ENCODE measurements at regions not wholly inside any gene's neighbourhood (a gene's known extent, or its start where the extent isn't known, plus 50 kb on each side); places are given as distances from the start of the nearest gene placed in this dataset.
"Not testable (repeated sequence)": the region's sequence is repeated elsewhere in the genome, so short reads cannot be mapped to it uniquely, and the experiment has no call there.

GRCh38 chr5:74440341-74440740, 200.2 kb downstream of the ENC1 start:
- no peak overlapping the region for H3K4me3 Mint-ChIP-seq
- no peaks in the 10 kb centered on the region for H3K36me3 Mint-ChIP-seq (ENCODE audit: low read depth)
- no peaks in the 10 kb centered on the region for H3K4me1 Mint-ChIP-seq (ENCODE audit: low read depth)
- no peaks in the 10 kb centered on the region for H3K9me3 Mint-ChIP-seq
- peaks cover 5% of the 10 kb centered on the region for H3K27me3 Mint-ChIP-seq (ENCODE audit: low read depth)
- no peak overlapping the region for H3K27ac Mint-ChIP-seq

DNA sequence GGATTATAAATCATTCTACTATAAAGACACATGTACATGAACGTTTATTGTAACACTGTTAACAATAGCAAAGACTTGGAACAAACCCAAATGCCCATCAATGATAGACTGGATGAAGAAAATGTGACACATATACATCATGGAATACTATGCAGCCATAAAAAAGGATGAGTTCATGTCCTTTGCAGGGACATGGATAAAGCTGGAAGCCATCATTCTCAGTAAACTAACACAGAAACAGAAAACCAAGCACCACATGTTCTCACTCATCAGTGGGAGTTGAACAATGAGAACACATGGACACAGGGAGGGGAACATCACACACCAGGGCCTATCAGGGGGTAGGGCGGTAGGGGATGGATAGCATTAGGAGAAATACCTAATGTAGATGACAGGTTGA, 202.7 kb downstream of the ENC1 start:
- H3K4me1 Mint-ChIP-seq (ENCODE audit: low read depth); H3K4me3 Mint-ChIP-seq; H3K36me3 Mint-ChIP-seq (ENCODE audit: low read depth); H3K27me3 Mint-ChIP-seq (ENCODE audit: low read depth); H3K9me3 Mint-ChIP-seq; H3K27ac Mint-ChIP-seq: not testable (repeated sequence)

DNA sequence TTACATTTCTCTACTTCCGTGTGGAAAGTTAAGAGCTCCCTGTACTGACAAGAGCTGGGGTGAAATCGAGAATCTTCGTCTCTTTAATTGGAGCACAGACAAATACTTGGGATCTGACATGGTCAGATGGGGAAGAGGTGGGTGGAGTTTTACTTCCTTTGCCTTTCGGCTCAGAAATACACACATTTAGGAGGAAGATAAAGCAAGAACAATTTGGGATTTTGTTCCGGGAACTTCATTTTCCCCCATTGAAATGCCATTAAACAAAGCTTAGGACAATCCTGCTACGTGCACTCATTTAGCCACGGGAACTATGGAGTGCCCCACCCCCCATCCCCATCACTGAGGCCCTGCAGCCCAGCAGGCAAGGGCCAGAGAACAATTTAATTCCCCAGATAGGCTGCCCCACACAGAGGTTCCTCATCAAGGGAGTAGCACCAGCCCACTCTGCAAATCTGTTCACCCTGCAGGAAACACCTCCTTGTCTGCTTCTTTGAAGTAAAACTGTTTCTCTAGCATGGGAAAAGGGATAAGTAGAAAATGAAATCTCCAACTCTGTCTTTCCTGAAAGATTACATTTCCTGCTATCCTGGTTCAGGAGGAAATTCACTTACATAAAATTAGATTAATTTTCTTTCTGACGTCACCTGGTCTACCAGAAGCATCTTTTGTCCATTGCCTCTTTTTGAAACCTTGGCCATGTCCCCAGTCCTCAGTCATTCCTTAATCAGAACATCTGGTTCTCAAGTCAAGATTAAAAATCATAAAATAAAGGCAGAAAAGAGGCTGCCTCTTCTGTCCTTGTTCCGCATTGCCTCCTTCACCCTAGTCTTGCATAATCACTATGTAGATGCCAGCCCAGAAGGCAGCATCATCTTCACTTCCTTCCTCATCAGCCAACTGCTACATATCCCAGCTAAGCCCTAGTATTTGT, 206.4 kb downstream of the ENC1 start:
- Mint-ChIP-seq H3K4me3 (no peak overlapping the region), H3K4me1 (ENCODE audit: low read depth) (no peaks in the 10 kb centered on the region), H3K36me3 (ENCODE audit: low read depth) (no peaks in the 10 kb centered on the region), H3K27ac (no peak overlapping the region), H3K9me3 (no peaks in the 10 kb centered on the region), H3K27me3 (ENCODE audit: low read depth) (peaks cover 10% of the 10 kb centered on the region)

DNA sequence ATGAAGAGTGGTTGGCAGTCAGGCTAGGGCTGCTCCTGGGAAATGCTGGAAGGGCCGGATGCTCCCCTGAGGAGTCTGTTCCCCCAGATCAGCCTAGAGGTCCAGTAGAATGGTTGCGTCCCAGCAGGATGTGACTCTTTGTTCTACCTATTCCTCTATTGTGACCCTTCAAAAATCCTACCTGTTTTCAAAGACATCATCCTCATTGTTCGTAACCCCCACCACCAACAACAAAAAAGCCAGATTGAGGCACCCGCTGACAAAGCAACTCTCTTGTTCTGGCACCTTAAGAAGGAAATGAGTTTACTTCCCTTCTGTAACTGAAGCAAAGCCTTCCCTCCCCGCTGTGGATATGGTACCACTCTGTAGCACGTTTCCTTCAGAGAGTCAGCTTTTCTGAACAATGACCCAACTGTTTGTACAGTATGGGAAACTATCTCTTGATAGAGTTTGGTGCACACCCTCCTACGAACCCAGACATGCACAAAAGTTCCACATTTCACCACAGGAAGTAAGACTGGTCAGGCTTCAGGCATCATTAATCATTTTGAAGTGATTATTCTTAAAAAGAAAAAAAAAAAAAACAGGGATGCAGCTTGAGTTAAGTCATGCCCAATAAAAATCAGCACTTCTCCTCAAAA, 207.2 kb downstream of the ENC1 start:
- no peaks in the 10 kb centered on the region for H3K4me1 Mint-ChIP-seq (ENCODE audit: low read depth)
- H3K27me3 Mint-ChIP-seq (ENCODE audit: low read depth) = peaks cover 10% of the 10 kb centered on the region
- H3K27ac Mint-ChIP-seq = no peak overlapping the region
- H3K36me3 Mint-ChIP-seq (ENCODE audit: low read depth) = no peaks in the 10 kb centered on the region
- H3K4me3 Mint-ChIP-seq = no peak overlapping the region
- no peaks in the 10 kb centered on the region for H3K9me3 Mint-ChIP-seq

- Mint-ChIP-seq H3K4me3 (no peak overlapping the region), H3K36me3 (ENCODE audit: low read depth) (no peaks in the 10 kb centered on the region), H3K4me1 (ENCODE audit: low read depth) (no peaks in the 10 kb centered on the region), H3K9me3 (no peaks in the 10 kb centered on the region), H3K27ac (no peak overlapping the region), H3K27me3 (ENCODE audit: low read depth) (peaks cover 10% of the 10 kb centered on the region)
Measured at GRCh38 chr5:74432721-74433120, 207.8 kb downstream of the ENC1 start.

GRCh38 chr5:74432216-74432615, 208.3 kb downstream of the ENC1 start:
- Mint-ChIP-seq H3K36me3 (ENCODE audit: low read depth) (no peaks in the 10 kb centered on the region), H3K4me1 (ENCODE audit: low read depth) (no peaks in the 10 kb centered on the region), H3K27ac (no peak overlapping the region), H3K9me3 (no peaks in the 10 kb centered on the region), H3K4me3 (no peak overlapping the region), H3K27me3 (ENCODE audit: low read depth) (peaks cover 10% of the 10 kb centered on the region)

DNA sequence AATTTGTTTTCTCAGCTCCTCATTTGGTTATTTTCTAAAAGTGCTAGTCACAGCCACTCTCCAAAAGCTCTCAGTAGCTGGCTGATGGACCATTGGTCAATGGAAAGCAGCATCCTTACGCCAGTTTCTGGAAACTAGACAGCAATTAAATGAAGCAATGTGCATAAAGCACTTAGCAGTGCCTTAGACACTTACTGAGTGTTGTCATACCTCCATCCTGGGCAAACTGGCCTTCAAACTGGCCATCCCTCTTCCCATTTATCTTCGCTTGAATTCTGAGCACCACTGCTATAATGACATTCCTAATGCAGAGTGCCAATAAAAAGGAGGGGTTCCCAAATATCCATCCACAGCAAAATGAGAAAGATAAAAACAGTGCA, 209.2 kb downstream of the ENC1 start:
- H3K27ac Mint-ChIP-seq = no peak overlapping the region
- no peaks in the 10 kb centered on the region for H3K4me1 Mint-ChIP-seq (ENCODE audit: low read depth)
- peaks cover 10% of the 10 kb centered on the region for H3K27me3 Mint-ChIP-seq (ENCODE audit: low read depth)
- no peak overlapping the region for H3K4me3 Mint-ChIP-seq
- H3K9me3 Mint-ChIP-seq = no peaks in the 10 kb centered on the region
- H3K36me3 Mint-ChIP-seq (ENCODE audit: low read depth) = no peaks in the 10 kb centered on the region

- Mint-ChIP-seq H3K36me3 (ENCODE audit: low read depth) (no peaks in the 10 kb centered on the region), H3K4me1 (ENCODE audit: low read depth) (no peaks in the 10 kb centered on the region), H3K27ac (no peak overlapping the region), H3K27me3 (ENCODE audit: low read depth) (peaks cover 10% of the 10 kb centered on the region), H3K4me3 (no peak overlapping the region), H3K9me3 (no peaks in the 10 kb centered on the region)
Measured at GRCh38 chr5:74430631-74431289, 209.8 kb downstream of the ENC1 start.

- Mint-ChIP-seq H3K4me3 (no peak overlapping the region), H3K27me3 (ENCODE audit: low read depth) (peaks cover 8% of the 10 kb centered on the region), H3K36me3 (ENCODE audit: low read depth) (no peaks in the 10 kb centered on the region), H3K27ac (no peak overlapping the region), H3K9me3 (no peaks in the 10 kb centered on the region), H3K4me1 (ENCODE audit: low read depth) (no peaks in the 10 kb centered on the region)
Measured at GRCh38 chr5:74429495-74429894, 211.0 kb downstream of the ENC1 start.

DNA sequence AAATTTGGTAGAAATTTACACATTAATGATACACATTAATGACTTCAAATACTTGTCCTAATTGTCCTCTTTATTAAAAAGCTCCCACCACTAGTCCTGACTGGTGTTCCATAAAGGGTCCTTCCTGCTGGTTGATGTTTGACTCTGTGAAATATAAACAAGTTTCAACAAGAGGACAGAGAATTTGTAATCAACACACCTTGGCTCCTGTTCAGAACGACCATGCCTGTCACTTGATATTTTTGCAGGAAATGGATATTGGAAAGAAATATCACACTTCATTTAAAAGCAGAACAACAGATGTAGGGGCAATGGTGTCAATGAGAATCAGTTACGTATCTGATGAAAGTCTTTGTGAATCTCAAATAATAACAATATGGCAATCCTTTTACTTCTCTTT, 211.7 kb downstream of the ENC1 start:
- Mint-ChIP-seq H3K4me1 (ENCODE audit: low read depth) (no peaks in the 10 kb centered on the region), H3K36me3 (ENCODE audit: low read depth) (no peaks in the 10 kb centered on the region), H3K27me3 (ENCODE audit: low read depth) (peaks cover 7% of the 10 kb centered on the region), H3K4me3 (no peak overlapping the region), H3K9me3 (no peaks in the 10 kb centered on the region), H3K27ac (no peak overlapping the region)

DNA sequence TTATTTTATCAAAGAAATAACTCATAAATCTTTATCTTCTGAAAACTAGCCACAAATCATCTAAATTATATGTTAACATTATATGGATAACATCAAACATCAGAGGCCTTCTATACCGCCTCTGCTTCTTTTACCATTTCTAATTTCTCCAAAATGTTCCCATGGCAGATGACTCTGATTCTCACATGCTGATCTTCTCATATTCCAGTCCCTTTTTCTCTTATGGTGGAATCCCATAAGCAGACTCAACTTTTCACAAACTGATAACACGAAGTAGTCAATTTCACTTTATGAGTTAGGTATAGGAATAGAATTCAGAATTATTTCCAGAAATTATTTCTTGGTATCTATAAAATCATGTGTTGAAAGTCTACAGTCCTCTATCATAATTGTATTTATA, 212.3 kb downstream of the ENC1 start:
- Mint-ChIP-seq H3K27ac (no peak overlapping the region), H3K4me3 (no peak overlapping the region), H3K27me3 (ENCODE audit: low read depth) (peaks cover 7% of the 10 kb centered on the region), H3K9me3 (no peaks in the 10 kb centered on the region), H3K4me1 (ENCODE audit: low read depth) (no peaks in the 10 kb centered on the region), H3K36me3 (ENCODE audit: low read depth) (no peaks in the 10 kb centered on the region)

GRCh38 chr5:74426506-74426905, 214.0 kb downstream of the ENC1 start:
- H3K9me3 Mint-ChIP-seq = no peaks in the 10 kb centered on the region
- no peak overlapping the region for H3K27ac Mint-ChIP-seq

GRCh38 chr5:74424162-74424868, 216.2 kb downstream of the ENC1 start:
- Mint-ChIP-seq H3K27me3 (ENCODE audit: low read depth) (peaks cover 12% of the 10 kb centered on the region), H3K27ac (no peak overlapping the region), H3K4me1 (ENCODE audit: low read depth) (peaks cover 3% of the 10 kb centered on the region), H3K4me3 (no peak overlapping the region), H3K9me3 (no peaks in the 10 kb centered on the region), H3K36me3 (ENCODE audit: low read depth) (no peaks in the 10 kb centered on the region)

More at GRCh38 chr5:74426506-74426905, 214.0 kb downstream of the ENC1 start:
- no peak overlapping the region for H3K4me3 Mint-ChIP-seq
- peaks cover 3% of the 10 kb centered on the region for H3K27me3 Mint-ChIP-seq (ENCODE audit: low read depth)
- H3K36me3 Mint-ChIP-seq (ENCODE audit: low read depth) = no peaks in the 10 kb centered on the region
- H3K4me1 Mint-ChIP-seq (ENCODE audit: low read depth) = peaks cover 3% of the 10 kb centered on the region

DNA sequence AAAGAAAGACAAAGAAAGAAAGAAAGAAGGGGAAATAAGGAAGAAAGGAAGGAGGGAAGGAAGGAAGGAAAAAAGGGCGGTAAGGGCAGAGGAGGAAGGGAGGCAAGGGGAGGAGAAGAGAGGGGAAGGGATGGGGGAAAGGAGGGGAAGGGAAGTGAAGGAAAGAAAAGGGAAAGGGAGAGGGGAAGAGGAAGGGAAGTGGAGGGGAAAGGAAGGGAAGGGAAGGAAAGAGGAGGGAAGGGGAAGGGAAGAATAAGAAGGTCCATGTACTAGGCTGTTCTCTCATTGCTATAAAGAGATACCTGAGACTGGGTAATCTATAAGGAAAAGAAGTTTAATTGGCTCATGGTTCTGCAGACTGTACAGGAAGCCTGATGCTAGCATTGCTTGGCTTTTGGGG, 217.1 kb downstream of the ENC1 start:
- H3K36me3 Mint-ChIP-seq (ENCODE audit: low read depth) = no peaks in the 10 kb centered on the region
- peaks cover 18% of the 10 kb centered on the region for H3K27me3 Mint-ChIP-seq (ENCODE audit: low read depth)
- H3K9me3 Mint-ChIP-seq = no peaks in the 10 kb centered on the region
- no peak overlapping the region for H3K27ac Mint-ChIP-seq
- no peak overlapping the region for H3K4me3 Mint-ChIP-seq
- peaks cover 3% of the 10 kb centered on the region for H3K4me1 Mint-ChIP-seq (ENCODE audit: low read depth)
